ENCODE measurements at regions not wholly inside any gene's neighbourhood (a gene's known extent, or its start where the extent isn't known, plus 50 kb on each side); places are given as distances from the start of the nearest gene placed in this dataset.

- peak; percentile 73 for DNase-seq
- TF ChIP-seq CTCF (IDR thresholded peaks at IDR 0.05; ENCODE audit: low read depth, low read length, missing control alignments): no peak
- Histone ChIP-seq H3K36me3 (replicated peaks) (no peaks in the 10 kb centered on the region), H3K27me3 (replicated peaks) (no peaks in the 10 kb centered on the region), H3K4me3 (ENCODE audit: low read depth, low read length) (no peak overlapping the region), H3K27ac (peak overlapping the region; percentile 81)
- in situ Hi-C loops (cut with HindIII; ENCODE audit: low pct_ligation_motif_present, low sequenced_read_pairs): loop anchor here (25.0 kb wide), 3 partner anchors 154 to 654 kb away; partner anchors contain the start of gene VEGFC
Measured at GRCh38 chr4:176383273-176384077, 63.7 kb downstream of the SPCS3 start.

GRCh38 chr4:176385601-176386000, 65.8 kb downstream of the SPCS3 start:
- Histone ChIP-seq H3K27me3 (replicated peaks) (no peaks in the 10 kb centered on the region), H3K4me3 (ENCODE audit: low read depth, low read length) (no peak overlapping the region), H3K36me3 (replicated peaks) (no peaks in the 10 kb centered on the region), H3K27ac (no peak overlapping the region)
- no peak for TF ChIP-seq CTCF (IDR thresholded peaks at IDR 0.05; ENCODE audit: low read depth, low read length, missing control alignments)
- in situ Hi-C loops (cut with HindIII; ENCODE audit: low pct_ligation_motif_present, low sequenced_read_pairs): loop anchor here (25.0 kb wide), 3 partner anchors 152 to 652 kb away; partner anchors contain the start of gene VEGFC
- DNase-seq: no peak

GRCh38 chr4:176387571-176387970, 67.8 kb downstream of the SPCS3 start:
- in situ Hi-C loops (cut with HindIII; ENCODE audit: low pct_ligation_motif_present, low sequenced_read_pairs): loop anchor here (25.0 kb wide), 3 partner anchors 150 to 650 kb away; partner anchors contain the start of gene VEGFC
- Histone ChIP-seq H3K36me3 (replicated peaks) (no peaks in the 10 kb centered on the region), H3K4me3 (ENCODE audit: low read depth, low read length) (no peak overlapping the region), H3K27ac (no peak overlapping the region), H3K27me3 (replicated peaks) (no peaks in the 10 kb centered on the region)
- no peak for DNase-seq
- no peak for TF ChIP-seq CTCF (IDR thresholded peaks at IDR 0.05; ENCODE audit: low read depth, low read length, missing control alignments)

- H3K27me3 ChIP-seq (replicated peaks): no peaks in the 10 kb centered on the region
- in situ Hi-C loops (cut with HindIII; ENCODE audit: low pct_ligation_motif_present, low sequenced_read_pairs): loop anchor here (25.0 kb wide), 3 partner anchors 144 to 644 kb away; partner anchors contain the start of gene VEGFC
- no peak for TF ChIP-seq CTCF (IDR thresholded peaks at IDR 0.05; ENCODE audit: low read depth, low read length, missing control alignments)
- DNase-seq: no peak
- no peaks in the 10 kb centered on the region for H3K36me3 ChIP-seq (replicated peaks)
- H3K27ac ChIP-seq: no peak overlapping the region
- H3K4me3 ChIP-seq (ENCODE audit: low read depth, low read length): no peak overlapping the region
Measured at GRCh38 chr4:176393306-176394013, 73.7 kb downstream of the SPCS3 start.

GRCh38 chr4:176400816-176401461, 81.2 kb downstream of the SPCS3 start:
- peak; percentile 77 for DNase-seq
- H3K36me3 ChIP-seq (replicated peaks): no peaks in the 10 kb centered on the region
- H3K4me3 ChIP-seq (ENCODE audit: low read depth, low read length): no peak overlapping the region
- TF ChIP-seq CTCF (IDR thresholded peaks at IDR 0.05; ENCODE audit: low read depth, low read length, missing control alignments): no peak
- no peaks in the 10 kb centered on the region for H3K27me3 ChIP-seq (replicated peaks)
- in situ Hi-C loops (cut with HindIII; ENCODE audit: low pct_ligation_motif_present, low sequenced_read_pairs): no loop called here
- H3K27ac ChIP-seq: peak overlapping the region; percentile 89

Measured in brain microvascular endothelial cell (primary cell).